ENCODE measurements at regions not wholly inside any gene's neighbourhood (a gene's known extent, or its start where the extent isn't known, plus 50 kb on each side); places are given as distances from the start of the nearest gene placed in this dataset.
A peak's percentile ranks its signal among the peaks of the same experiment; 100 is the strongest.

- Histone ChIP-seq H3K36me3 (ENCODE audit: control insufficient read depth in 2 of 3, insufficient read depth in 3 of 3, low read length in 3 of 3) (no peaks in the 10 kb centered on the region), H3K4me1 (ENCODE audit: control insufficient read depth in 2 of 3, insufficient read depth in 2 of 3, low read depth in 1 of 3, low read length in 3 of 3) (no peaks in the 10 kb centered on the region), H3K4me3 (ENCODE audit: low read length in 3 of 3) (no peak overlapping the region), H3K9ac (ENCODE audit: low read length in 3 of 3) (no peak overlapping the region), H3K9me3 (ENCODE audit: control insufficient read depth in 2 of 3, insufficient read depth in 1 of 3, low read length in 3 of 3) (no peaks in the 10 kb centered on the region), H3K27me3 (ENCODE audit: control insufficient read depth, insufficient read depth, low read length) (no peaks in the 10 kb centered on the region), H3K27ac (ENCODE audit: low read depth in 2 of 2, low read length in 2 of 2) (no peak overlapping the region)
- DNase-seq (peak in 1 of 5 donors; percentile 33), FAIRE-seq (no peak)
- intact Hi-C loops (cut with DNase I) = no loop called here
- no peak for TF ChIP-seq CTCF (IDR thresholded peaks at IDR 0.05; ENCODE audit: borderline replicate concordance, extremely low read depth, insufficient read depth)
These were observed 187.1 kb downstream of the RAP2A start for GRCh38 chr13:97621025-97621424.

- Histone ChIP-seq H3K9me3 (ENCODE audit: control insufficient read depth in 2 of 3, insufficient read depth in 1 of 3, low read length in 3 of 3) (no peaks in the 10 kb centered on the region), H3K4me1 (ENCODE audit: control insufficient read depth in 2 of 3, insufficient read depth in 2 of 3, low read depth in 1 of 3, low read length in 3 of 3) (no peaks in the 10 kb centered on the region), H3K9ac (ENCODE audit: low read length in 3 of 3) (no peak overlapping the region), H3K27ac (ENCODE audit: low read depth in 2 of 2, low read length in 2 of 2) (no peak overlapping the region), H3K4me3 (ENCODE audit: low read length in 3 of 3) (no peak overlapping the region), H3K36me3 (ENCODE audit: control insufficient read depth in 2 of 3, insufficient read depth in 3 of 3, low read length in 3 of 3) (no peaks in the 10 kb centered on the region), H3K27me3 (ENCODE audit: control insufficient read depth, insufficient read depth, low read length) (no peaks in the 10 kb centered on the region)
- DNase-seq (no peak), FAIRE-seq (no peak)
- no peak for TF ChIP-seq CTCF (IDR thresholded peaks at IDR 0.05; ENCODE audit: borderline replicate concordance, extremely low read depth, insufficient read depth)
- intact Hi-C loops (cut with DNase I) = no loop called here
These were observed 187.7 kb downstream of the RAP2A start for GRCh38 chr13:97621631-97622030.

GRCh38 chr13:97627566-97627965 is 193.6 kb downstream of the RAP2A start:
- no peak overlapping the region for H3K9ac ChIP-seq (ENCODE audit: low read length in 3 of 3)
- H3K9me3 ChIP-seq (ENCODE audit: control insufficient read depth in 2 of 3, insufficient read depth in 1 of 3, low read length in 3 of 3) = no peaks in the 10 kb centered on the region
- DNase-seq = peak; percentile 74 to 91 (median 82)
- no peaks in the 10 kb centered on the region for H3K4me1 ChIP-seq (ENCODE audit: control insufficient read depth in 2 of 3, insufficient read depth in 2 of 3, low read depth in 1 of 3, low read length in 3 of 3)
- intact Hi-C loops (cut with DNase I) = no loop called here
- no peak for TF ChIP-seq CTCF (IDR thresholded peaks at IDR 0.05; ENCODE audit: borderline replicate concordance, extremely low read depth, insufficient read depth)
- FAIRE-seq = no peak
- H3K27ac ChIP-seq (ENCODE audit: low read depth in 2 of 2, low read length in 2 of 2) = no peak overlapping the region
- no peaks in the 10 kb centered on the region for H3K36me3 ChIP-seq (ENCODE audit: control insufficient read depth in 2 of 3, insufficient read depth in 3 of 3, low read length in 3 of 3)
- H3K27me3 ChIP-seq (ENCODE audit: control insufficient read depth, insufficient read depth, low read length) = no peaks in the 10 kb centered on the region
- no peak overlapping the region for H3K4me3 ChIP-seq (ENCODE audit: low read length in 3 of 3)

- no peaks in the 10 kb centered on the region for H3K9me3 ChIP-seq (ENCODE audit: control insufficient read depth in 2 of 3, insufficient read depth in 1 of 3, low read length in 3 of 3)
- H3K27ac ChIP-seq (ENCODE audit: low read depth in 2 of 2, low read length in 2 of 2) = no peak overlapping the region
- FAIRE-seq = no peak
- no peak for TF ChIP-seq CTCF (IDR thresholded peaks at IDR 0.05; ENCODE audit: borderline replicate concordance, extremely low read depth, insufficient read depth)
- H3K27me3 ChIP-seq (ENCODE audit: control insufficient read depth, insufficient read depth, low read length) = no peaks in the 10 kb centered on the region
- no peaks in the 10 kb centered on the region for H3K36me3 ChIP-seq (ENCODE audit: control insufficient read depth in 2 of 3, insufficient read depth in 3 of 3, low read length in 3 of 3)
- intact Hi-C loops (cut with DNase I) = no loop called here
- peak in 3 of 5 donors; percentile 35 to 55 (median 38) for DNase-seq
- no peak overlapping the region for H3K9ac ChIP-seq (ENCODE audit: low read length in 3 of 3)
- no peak overlapping the region for H3K4me3 ChIP-seq (ENCODE audit: low read length in 3 of 3)
- no peaks in the 10 kb centered on the region for H3K4me1 ChIP-seq (ENCODE audit: control insufficient read depth in 2 of 3, insufficient read depth in 2 of 3, low read depth in 1 of 3, low read length in 3 of 3)
These were observed 195.8 kb downstream of the RAP2A start for GRCh38 chr13:97629601-97630272.

Measured in kidney (tissue), 13 donors.